ENCODE measurements at regions not wholly inside any gene's neighbourhood (a gene's known extent, or its start where the extent isn't known, plus 50 kb on each side); places are given as distances from the start of the nearest gene placed in this dataset.

GRCh38 chr14:97731800-97732199 lies 934.6 kb downstream of the VRK1 start:
- no peak for TF ChIP-seq CTCF (IDR thresholded peaks at IDR 0.05; ENCODE audit: poor library complexity)
- TF ChIP-seq EZH2 (IDR thresholded peaks at IDR 0.05; ENCODE audit: borderline replicate concordance) = no peak
